ENCODE measurements at regions not wholly inside any gene's neighbourhood (a gene's known extent, or its start where the extent isn't known, plus 50 kb on each side); places are given as distances from the start of the nearest gene placed in this dataset.

DNA sequence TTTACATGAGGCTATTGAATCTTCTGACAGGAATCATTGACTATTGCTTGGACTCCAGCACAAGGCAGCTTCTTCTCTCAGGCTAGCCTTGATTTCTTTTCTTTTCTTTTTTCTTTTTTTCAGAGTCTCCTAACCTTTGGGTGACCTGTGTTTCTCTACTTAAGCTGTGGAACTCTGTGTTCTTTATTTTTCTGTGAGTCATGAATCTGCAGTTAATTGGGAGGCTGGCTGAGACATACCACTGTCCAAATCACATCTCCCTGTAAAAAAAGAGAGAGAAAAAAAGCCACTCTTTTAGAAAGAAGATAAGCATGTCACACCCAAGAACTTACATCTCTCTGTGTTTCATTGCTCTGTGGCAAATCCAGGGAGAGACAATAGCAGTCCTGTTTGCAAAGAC lies 681.2 kb upstream of the TSPY4 start:
- intact Hi-C loops (cut with micrococcal nuclease), result no loop called here

DNA sequence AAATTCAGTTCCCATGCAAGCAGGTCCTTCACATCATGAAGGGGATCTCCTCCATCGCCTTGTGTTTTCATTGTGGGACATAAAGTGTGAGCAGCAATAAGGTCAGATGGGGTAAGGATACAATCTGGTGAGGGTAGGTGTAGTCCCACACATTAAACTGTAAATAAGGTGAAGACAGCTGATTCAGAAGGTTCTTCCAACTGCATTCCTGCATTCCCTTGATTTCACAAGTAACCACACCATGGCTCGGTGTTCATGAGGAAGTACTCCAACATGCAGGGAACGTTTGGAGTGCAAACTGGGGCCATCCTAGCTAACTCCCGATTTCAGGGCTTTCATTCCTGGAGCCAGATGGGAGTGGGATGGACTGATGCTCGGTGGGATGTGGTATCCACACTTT lies 680.7 kb upstream of the TSPY4 start:
- intact Hi-C loops (cut with micrococcal nuclease), result no loop called here

DNA sequence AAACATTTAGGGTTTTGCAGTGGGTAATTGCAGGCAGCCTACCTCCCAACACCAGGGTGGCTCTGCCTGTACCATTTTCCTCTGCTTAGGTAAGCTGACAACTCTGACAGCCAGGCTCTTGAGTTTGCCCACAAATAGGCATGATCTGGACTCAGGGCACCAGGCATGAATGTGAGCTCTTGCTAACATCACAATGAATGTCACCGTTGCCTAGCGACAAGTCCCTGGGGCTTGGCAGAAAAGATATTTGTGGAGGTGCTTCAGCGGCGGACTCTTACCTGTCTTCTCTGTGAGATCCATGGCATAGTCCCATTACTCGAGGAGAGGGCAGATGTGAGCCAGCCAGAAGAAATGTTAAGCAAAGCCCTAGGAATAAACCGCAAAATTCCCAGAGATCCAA lies 677.5 kb upstream of the TSPY4 start:
- intact Hi-C loops (cut with micrococcal nuclease), result no loop called here

DNA sequence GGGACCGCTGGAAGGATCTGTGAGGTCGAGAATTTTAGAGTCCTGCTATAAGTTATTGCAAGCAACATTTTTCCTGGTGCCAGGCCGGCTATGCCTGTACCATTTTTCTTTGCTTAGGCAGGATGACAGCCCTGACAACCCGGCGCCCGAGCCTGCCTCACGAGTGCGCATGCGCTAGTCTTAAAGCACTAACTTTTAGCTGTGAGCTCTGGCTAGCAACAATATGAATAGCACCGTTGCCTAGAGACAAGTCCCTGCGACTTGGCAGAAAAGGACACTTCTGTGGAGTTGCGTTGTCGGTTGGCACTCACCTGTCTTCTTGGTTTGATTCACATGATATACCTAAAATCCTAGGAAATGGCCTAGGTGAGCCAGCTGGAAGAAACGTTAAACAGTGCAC lies 663.4 kb upstream of the TSPY4 start:
- intact Hi-C loops (cut with micrococcal nuclease), result no loop called here

DNA sequence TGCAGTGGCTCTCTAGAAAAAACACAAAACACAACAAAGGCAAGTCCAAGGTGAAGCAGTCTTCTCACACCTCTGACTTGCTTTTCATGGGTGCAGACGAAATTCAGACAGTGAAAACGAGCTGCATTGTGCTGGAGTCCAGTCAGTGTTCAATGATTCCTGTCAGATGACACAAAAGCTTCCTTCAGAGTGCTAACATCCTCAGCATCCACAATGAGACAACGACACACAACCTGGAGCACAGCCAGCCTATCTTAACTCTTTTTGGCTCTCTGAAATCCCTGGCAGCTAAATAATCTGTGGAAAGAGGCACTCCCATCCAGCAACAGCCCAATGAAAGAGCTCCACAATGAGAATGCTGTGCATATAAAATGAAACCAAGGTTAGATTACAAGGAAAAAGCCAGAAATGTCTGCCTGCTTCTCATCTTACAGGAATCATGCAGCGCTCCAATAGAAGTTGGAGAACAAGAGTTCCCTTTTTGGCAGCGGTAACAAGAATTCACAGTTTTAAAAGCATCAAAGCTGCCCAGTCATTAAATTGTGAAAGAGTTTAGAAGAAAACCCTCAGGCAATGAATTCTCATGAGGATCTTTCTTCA lies 659.8 kb upstream of the TSPY4 start:
- intact Hi-C loops (cut with micrococcal nuclease), result no loop called here

DNA sequence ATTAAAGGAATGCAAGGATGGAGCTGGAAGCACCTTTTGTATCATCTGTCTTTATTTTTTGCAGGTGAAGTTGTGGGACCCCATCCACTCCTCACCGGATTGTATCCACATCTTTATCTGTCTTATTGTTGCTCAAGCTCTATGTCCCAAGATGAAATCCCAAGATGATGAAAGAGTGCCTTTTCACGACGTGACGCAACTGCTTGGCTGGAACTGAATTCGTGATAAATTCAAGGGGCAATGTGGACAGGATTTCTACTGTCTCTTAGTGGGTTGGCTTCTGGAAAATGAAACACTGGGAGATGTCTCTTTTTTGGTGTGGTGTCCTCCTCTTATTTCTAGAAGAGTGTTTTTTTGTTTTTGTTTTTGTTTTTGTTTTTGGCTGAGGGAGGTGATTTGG lies 650.1 kb upstream of the TSPY4 start:
- intact Hi-C loops (cut with micrococcal nuclease), result no loop called here

DNA sequence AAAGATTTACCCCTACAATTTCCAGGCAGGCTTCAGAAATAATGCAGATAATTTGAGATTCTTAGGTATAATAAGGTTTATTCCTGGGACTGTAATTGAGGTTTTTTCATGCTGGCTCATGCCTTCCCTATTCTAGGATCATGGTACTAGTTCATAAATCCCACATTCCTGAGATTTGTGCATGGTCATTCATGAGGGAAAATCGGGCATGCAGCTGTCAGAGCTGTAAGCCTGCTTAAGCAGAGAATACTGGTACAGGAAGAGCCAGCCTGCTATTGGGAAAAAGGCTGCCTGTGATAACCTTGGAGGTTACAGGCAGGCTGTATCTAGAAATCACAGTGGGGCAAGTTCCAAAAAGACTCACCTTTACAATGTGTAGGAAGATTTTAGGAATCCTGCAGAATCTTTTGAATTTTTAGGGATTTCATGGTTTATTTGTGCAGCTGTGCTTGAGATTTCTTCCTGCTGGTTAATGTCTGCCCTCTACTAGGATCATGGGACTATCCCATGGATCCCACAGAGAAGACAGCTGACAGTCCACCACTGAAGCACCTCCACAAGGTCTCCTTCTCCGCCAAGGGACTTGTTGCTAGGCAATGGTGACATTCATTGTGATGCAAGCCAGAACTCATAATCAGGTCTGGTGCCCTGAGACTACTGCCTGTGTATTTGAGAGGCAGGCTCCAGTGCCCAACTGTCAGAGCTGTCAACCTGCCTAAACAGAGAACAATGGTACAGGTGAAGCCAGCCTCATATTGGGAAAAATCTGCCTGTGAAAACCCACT lies 646.2 kb upstream of the TSPY4 start:
- intact Hi-C loops (cut with micrococcal nuclease), result no loop called here

DNA sequence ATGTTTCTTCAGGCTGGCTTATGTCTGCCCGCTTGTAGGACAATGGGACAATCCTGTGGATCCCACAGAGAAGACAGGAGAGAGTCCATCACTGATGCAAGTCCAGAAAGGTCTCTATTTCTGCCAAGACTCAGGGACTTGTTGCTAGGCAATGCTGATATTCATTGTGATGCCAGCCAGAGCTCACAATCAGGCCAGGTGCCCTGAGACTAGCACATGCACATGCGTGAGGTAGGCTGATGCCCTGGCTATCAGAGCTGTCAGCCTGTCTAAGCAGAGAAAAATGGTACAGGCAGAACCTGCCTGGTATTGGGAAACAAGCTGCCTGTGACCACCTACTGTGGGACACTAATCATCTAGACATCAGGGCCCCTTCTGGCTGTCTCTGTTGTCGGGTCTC lies 638.7 kb upstream of the TSPY4 start:
- intact Hi-C loops (cut with micrococcal nuclease), result no loop called here

DNA sequence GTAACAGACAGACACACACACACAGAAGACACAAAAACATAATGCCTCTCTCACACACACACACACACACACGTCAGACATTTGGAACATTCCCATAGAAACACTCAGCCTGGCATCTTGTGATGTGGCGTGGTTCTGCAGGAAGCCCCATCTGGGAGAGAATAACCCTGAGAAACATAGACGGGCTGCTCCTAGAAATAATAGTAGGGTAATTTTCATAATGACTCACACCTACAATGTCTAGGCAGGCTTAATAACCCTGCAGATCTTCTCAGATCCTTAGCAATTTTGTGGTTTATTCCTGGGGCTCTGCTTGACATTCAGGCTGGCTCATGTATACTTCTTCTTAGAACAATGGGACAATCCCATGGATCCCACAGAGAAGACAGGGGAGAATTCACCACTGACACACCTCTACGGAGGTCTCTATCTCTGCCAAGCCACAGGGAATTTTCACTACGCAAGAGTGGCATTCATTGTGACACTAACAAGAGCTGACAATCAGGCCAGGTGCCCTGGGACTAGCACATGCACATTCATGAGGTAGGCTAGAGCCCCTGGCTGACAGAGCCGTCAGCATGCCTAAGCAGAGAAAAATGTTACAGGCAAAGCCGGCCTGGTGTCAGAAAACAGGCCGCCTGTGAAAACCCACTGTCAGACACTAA lies 631.5 kb upstream of the TSPY4 start:
- intact Hi-C loops (cut with micrococcal nuclease), result no loop called here

DNA sequence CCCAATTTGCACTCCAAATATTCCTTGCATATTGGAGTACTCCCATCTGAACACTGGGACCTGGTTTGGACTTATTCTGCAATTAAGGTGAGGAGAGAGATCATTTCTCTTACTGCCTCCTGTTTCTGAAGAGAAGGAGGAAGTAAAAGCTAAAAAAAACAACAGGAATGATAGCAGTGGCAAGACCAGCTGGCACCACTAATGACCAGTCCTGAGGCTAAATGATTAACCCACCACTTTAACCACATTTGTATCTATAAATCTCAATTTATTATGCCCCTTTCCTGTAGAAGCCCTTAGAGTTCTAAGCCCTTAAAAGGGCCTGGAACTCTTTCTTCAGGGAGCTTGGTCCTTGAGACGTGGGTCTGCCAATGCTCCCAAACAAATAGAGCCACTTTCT lies 625.0 kb upstream of the TSPY4 start:
- intact Hi-C loops (cut with micrococcal nuclease), result no loop called here

DNA sequence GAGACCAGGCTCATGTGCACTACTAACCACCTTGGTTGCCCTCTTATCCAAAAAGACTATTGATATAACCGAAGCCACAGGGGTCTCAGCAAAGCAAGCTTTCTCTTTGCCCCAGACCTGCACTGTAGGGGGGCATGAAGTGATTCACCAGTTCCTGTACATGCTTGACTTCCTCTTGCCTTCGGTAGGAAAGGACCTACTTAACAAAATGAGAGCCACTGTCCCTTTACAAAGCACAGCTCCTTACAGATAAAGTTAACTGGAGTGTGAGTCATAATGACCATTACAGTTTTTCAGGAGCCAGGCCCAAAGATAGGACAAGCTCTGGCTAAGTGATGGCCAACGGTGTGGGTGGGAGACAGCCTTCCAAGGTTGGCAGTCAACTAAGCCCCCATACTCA lies 622.0 kb upstream of the TSPY4 start:
- intact Hi-C loops (cut with micrococcal nuclease), result no loop called here

DNA sequence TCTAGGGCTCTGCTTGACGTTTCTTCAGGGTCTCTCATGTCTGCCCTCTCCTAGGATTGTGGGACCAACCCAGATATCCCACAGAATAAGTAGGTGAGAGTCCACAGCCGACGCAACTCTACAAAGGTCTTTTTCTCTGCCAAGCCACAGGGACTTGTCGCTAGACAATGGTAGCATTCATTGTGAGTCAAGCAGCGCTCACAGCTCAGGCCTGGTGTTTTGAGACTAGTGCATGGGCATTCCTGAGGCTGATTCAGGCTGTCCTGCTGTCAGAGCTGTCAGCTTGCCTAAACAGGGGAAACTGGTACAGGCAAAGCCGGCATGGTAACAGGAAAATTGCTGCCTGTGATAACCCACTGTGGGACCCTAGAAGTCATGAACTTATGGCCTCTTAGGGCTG lies 610.6 kb upstream of the TSPY4 start:
- intact Hi-C loops (cut with micrococcal nuclease), result no loop called here

DNA sequence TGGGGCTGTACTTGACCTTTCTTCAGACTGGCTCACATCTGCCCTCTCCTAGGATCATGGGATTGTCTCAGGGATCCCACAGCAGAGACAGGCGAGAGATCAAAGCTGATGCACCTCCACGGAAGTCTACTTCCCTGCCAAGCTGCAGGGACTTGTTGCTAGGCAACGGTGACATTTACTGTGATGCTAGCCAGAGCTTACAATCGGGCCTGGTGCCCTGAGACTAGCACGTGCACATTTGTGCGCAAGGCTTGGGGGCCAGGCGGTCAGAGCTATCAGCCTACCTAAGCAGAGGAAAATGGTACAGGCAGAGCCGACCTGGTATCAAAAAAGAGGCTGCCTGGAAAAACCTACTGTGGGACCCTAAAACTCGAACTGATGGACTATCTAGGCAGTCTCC lies 607.3 kb upstream of the TSPY4 start:
- intact Hi-C loops (cut with micrococcal nuclease), result no loop called here

DNA sequence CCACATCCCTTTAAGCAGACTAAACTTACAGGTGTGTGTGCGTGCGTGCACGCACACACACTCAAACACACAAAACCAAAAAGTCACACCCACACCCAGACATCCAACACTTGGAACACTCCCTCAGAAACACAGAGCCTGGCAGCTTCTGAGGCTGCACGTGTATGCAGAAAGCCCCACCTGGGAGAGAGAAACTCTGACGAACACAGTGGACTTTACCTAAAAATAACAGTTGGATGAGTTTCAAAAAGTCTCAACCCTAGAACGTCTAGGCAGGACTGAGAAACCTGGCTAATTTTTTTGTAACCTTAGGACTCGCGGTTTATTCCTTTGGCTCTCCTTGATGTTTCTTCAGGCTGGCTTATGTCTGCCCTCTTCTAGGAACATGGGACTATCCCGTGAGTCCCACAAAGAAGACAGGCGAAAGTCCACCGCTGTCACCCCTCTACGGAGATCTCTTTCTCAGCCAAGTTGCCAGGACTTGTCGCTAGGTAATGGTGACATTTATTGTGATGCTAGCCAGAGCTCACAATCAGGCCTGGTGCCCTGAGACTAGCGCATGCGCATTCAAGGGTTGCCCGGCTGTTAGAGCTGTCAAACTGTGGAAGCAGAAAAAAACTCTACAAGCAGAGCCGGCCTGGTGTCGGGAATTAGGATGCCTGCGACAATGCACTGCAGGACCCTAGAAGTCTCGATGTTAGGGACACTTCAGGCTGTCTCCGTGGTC lies 595.8 kb upstream of the TSPY4 start:
- intact Hi-C loops (cut with micrococcal nuclease), result no loop called here

DNA sequence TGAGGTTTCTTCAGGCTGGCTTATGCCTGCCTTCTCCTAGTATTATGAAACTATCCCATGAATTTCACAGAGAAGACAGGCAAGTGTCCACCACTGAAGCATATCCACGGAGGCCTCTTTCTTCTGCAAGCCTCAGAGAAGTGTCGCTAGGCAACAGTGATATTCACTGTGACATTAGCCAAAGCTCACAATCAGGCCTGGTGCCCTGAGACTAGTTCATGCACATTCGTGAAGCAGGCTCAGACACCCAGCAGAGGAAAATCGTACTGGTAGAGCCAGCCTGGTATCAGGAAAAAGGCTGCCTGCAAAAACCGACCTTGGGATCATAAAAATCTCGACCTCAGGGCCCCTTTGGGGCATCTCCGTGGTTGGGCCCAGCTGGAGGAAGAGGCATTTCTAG lies 573.1 kb upstream of the TSPY4 start:
- intact Hi-C loops (cut with micrococcal nuclease), result no loop called here

DNA sequence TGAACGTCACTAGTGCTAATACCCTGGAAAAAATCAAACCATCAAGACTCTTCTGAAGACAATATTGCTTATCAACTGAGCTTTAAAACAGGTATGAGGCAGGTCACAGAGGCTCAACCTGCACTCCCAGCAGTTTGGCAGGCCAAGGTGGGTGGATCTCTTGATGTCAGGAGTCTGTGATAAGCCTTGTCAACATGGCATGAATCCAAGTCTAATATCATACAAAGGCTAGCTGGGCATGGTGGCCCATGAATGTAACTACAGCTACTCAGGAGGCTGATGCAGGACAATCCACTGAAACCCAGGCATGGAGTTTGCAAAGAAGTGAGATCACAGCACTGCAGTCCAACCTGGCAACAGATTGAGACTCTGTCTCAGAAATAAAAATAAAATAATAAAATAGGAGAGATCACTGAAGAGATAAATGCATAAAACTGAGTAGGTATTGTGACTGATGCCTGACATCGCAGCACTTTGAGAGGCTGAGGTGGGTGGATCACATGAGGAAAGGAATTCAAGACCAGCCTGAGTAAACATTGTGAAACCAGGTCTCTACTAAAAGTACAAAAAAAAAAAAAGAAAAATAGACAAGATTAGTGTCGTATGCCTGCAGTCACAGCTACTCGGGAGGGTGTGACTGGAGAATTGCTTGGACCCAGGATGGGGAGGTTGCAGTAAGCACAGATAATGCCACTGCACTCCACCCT lies 555.9 kb upstream of the TSPY4 start:
- intact Hi-C loops (cut with micrococcal nuclease), result no loop called here

DNA sequence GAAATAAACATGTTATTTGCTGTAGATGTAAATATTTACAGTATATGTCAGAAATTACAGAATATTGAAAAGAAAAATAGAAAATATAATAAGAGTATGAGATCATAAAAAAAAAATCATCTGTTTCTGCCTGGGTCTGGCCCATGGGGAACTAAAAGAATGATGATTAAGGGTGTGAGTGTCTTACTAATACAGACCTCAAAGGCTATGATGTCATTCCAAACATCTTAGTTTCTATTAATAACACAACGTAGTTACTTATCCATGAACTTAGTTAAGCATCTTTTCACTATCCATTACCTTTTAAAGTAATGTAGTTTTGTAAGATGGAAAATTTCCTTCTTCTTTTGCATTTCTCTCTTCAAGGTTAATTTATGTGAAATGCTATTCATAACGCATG lies 542.7 kb upstream of the TSPY4 start:
- intact Hi-C loops (cut with micrococcal nuclease), result no loop called here

DNA sequence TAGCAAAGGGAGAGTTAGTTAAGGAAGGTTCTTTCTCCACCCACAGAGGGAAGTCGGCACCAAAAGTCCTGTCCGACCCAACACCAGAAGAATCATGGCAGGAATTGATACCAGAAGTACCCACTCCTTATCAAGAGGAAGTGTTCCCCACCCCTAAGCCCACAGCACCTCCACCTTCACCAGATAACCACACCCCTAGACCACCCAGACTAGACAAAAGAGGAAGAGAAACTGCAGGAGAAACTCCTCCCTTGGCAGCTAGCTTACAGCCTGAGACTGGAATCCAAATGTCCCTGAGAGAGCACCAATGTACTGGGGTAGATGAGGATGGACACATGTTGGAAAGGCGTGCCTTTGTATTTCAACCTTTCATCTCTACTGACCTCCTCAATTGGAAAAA lies 532.9 kb upstream of the TSPY4 start:
- intact Hi-C loops (cut with micrococcal nuclease), result no loop called here

DNA sequence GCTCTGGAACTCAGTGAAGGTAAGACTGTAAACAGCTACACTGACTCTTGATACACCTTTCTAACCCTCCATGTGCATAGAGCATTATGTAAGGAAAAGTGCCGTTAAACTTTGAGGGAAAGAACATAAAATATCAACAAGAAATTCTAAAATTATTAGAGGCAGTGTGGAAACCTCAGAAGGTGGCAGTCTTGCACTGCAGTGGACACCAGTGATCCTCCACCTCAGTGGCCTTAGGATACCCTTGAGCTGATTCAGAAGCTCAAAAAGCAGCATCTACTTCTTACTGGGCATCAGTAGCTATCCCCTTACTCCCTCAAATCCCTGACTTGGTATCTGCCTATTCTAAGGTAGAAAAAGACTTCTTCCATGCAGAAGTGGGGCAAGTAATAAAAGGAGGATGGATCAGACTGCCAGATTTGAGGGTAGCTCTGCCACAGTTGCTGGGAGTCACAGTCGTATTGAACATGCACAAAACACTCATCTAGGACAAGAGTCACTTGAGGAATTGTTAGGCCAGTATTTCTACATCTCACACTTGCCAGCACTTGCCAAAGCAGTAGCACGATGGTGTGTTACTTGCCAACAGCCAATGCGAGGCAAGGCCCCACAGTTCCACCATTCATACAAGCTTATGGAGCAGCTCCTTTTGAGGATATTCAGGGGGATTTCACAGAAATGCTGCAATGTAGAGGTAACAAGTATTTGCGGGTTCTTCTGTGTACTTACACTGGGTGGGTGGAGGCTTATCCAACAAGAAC lies 529.4 kb upstream of the TSPY4 start:
- intact Hi-C loops (cut with micrococcal nuclease), result no loop called here

DNA sequence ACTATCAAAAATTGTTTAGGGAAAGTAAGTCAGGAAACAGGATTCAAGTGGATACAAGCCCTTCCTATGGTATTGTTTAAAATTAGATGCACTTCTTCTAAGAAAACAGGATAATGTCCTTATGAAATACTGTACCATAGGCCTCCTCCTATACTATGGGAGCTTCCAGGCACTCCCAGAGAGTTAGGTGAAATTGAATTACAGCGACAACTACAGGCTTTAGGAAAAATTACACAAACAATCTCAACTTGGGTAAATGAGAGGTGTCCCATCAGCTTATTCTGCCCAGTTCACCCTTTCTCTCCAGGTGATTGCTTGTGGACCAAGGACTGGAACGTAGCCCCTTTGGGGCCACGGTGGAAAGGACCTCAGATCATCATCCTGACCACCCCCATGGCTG lies 528.7 kb upstream of the TSPY4 start:
- intact Hi-C loops (cut with micrococcal nuclease), result no loop called here

DNA sequence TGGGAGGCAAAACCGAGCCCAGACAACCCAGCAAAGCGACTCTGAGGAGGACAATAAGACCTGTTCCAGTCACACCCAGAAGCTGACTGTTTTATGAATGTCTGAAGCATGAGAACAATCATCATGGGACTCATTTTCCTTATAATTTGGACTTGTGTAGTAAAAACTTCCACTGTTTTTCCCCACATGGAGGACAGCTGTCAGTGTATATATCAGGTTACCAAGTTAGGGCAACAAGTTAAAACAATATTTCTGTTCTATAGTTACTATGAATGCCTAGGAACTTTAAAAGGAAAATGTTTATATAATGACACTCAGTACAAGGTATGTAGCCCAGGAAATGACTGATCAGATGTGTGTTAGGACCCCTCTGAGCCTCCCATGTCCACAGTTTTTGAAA lies 528.2 kb upstream of the TSPY4 start:
- intact Hi-C loops (cut with micrococcal nuclease), result no loop called here

Measured in T-helper 1 cell treated with Interleukin-12 subunit alpha and Interleukin-12 subunit beta and Interleukin-4 antibody, amounts not matched to agents 30 ng/mL and 1 ng/mL, for 36 hours (primary cell).